Breast epithelium (tissue), 4 donors: ENCODE measurements at regions not wholly inside any gene's neighbourhood (a gene's known extent, or its start where the extent isn't known, plus 50 kb on each side); places are given as distances from the start of the nearest gene placed in this dataset.

Source experiments
- DNase-seq, 2 donors: peaks; one replicate each; pipeline ENCODE4 v3.0.0-alpha.2; 2019; ENCODE audit warnings: low spot score in 2 of 2
- H3K27ac ChIP-seq, 2 donors: fragments of 200-600 bp; sonication (generic) in 1 of 2; one replicate each; pipeline ENCODE4 v1.5.1; 2016 to 2019; ENCODE audit warnings: mild to moderate bottlenecking in 1 of 2
- H3K27me3 ChIP-seq, 2 donors: fragments of 200-600 bp; sonication (generic) in 1 of 2; one replicate each; pipeline versions ENCODE4 v1.5.1 to v1.6.0; 2017 to 2019; ENCODE audit warnings: control low read depth in 1 of 2, mild to moderate bottlenecking in 1 of 2
- H3K36me3 ChIP-seq: fragments of 200-600 bp; one replicate; pipeline ENCODE4 v1.5.1; 2019
- H3K4me1 ChIP-seq, 2 donors: fragments of 200-600 bp; sonication (generic); one replicate each; pipeline ENCODE4 v1.5.1; 2016 to 2019; ENCODE audit warnings: control low read depth in 1 of 2
- H3K4me3 ChIP-seq, 3 donors: fragments of 200-600 bp; sonication (generic); 1 replicate in 2 of 3; 2 replicates in 1 of 3; pipeline ENCODE4 v1.5.1; 2016 to 2019; ENCODE audit warnings: mild to moderate bottlenecking in 3 of 3, moderate library complexity in 2 of 3
- H3K9me3 ChIP-seq, 2 donors: fragments of 200-600 bp; sonication (generic) in 1 of 2; one replicate each; pipeline ENCODE4 v1.5.1; 2016 to 2019; ENCODE audit warnings: control low read depth in 1 of 2
- POLR2A ChIP-seq: fragments of 450-650 bp; IDR thresholded peaks from one replicate; pipeline ENCODE4 v1.6.1; 2016; ENCODE audit warnings: antibody characterized with exemption, mild to moderate bottlenecking, moderate library complexity
- POLR2AphosphoS5 ChIP-seq, 3 donors: sonication (generic); formaldehyde crosslinking; IDR thresholded peaks; one replicate each; pipeline ENCODE4 v1.6.1; 2017; ENCODE audit warnings: antibody characterized with exemption in 3 of 3
- intact Hi-C: fragments of 100-400 bp; cut with DNase I; formaldehyde crosslinking; loops from one replicate; pipeline ENCODE4 v1.15.1; 2023; ENCODE audit warnings: low total_unique reads
- TF ChIP-seq, protein P1 (sequence below), 3 donors: fragments of 450-650 bp; IDR thresholded peaks; one replicate each; pipeline ENCODE4 v1.5.1; 2016 to 2017; ENCODE audit warnings: antibody characterized with exemption in 3 of 3, mild to moderate bottlenecking in 3 of 3, moderate library complexity in 3 of 3

DNA sequence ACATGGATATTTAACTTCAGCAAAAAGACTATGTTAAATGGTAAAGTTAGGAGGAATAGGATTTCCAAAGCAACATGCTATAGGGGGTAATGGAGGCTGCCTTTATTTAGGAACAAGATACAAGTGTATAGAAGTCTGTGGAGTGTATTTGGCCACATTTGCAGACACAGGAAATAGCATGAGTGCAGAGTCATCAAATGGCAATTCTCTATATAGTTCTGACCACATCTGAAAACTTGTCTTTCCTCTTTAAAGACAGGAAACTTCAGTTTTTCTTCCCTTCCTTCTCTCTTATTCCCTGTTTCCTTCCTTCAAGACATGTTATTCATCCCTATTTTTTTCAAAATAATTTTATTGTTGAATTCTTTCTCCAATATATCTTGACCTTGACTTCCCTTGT, 119.3 kb upstream of the PITX2 start:
- DNase-seq = no peak
- H3K4me1 ChIP-seq = no peaks in the 10 kb centered on the region
- no peak overlapping the region for H3K27ac ChIP-seq
- H3K27me3 ChIP-seq = no peaks in the 10 kb centered on the region
- H3K9me3 ChIP-seq = no peaks in the 10 kb centered on the region
- no peak overlapping the region for H3K4me3 ChIP-seq
- intact Hi-C loops = no loop called here
- TF ChIP-seq POLR2AphosphoS5 (IDR thresholded peaks at IDR 0.05) (no peak), POLR2A (no peak)
- TF ChIP-seq, protein P1, sequence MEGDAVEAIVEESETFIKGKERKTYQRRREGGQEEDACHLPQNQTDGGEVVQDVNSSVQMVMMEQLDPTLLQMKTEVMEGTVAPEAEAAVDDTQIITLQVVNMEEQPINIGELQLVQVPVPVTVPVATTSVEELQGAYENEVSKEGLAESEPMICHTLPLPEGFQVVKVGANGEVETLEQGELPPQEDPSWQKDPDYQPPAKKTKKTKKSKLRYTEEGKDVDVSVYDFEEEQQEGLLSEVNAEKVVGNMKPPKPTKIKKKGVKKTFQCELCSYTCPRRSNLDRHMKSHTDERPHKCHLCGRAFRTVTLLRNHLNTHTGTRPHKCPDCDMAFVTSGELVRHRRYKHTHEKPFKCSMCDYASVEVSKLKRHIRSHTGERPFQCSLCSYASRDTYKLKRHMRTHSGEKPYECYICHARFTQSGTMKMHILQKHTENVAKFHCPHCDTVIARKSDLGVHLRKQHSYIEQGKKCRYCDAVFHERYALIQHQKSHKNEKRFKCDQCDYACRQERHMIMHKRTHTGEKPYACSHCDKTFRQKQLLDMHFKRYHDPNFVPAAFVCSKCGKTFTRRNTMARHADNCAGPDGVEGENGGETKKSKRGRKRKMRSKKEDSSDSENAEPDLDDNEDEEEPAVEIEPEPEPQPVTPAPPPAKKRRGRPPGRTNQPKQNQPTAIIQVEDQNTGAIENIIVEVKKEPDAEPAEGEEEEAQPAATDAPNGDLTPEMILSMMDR (IDR thresholded peaks at IDR 0.05) = no peak
- H3K36me3 ChIP-seq = no peaks in the 10 kb centered on the region

DNA sequence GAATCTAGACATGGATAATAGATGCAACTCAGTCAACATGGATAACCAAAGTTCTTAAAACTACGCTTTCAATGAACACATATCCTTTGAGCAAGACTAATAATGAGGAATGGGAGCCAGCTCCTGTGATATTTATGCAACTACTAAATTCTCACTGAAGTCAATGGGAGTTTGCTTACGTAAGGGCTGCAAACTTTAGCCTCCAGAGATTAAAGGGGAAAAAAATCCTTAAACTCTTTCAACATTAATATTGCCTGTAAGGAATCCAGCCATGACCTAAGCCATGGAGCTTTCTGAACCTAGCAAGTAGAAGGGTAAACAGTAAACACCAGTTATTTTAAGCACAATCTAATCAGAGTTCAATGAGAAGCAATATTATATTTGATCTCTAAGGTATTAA, 125.2 kb upstream of the PITX2 start:
- Histone ChIP-seq H3K9me3 (no peaks in the 10 kb centered on the region), H3K36me3 (no peaks in the 10 kb centered on the region), H3K27me3 (no peaks in the 10 kb centered on the region), H3K4me3 (no peak overlapping the region), H3K27ac (no peak overlapping the region), H3K4me1 (no peaks in the 10 kb centered on the region)
- no peak for TF ChIP-seq POLR2AphosphoS5 (IDR thresholded peaks at IDR 0.05)
- TF ChIP-seq, protein P1 (IDR thresholded peaks at IDR 0.05) = no peak
- no peak for TF ChIP-seq POLR2A
- DNase-seq = no peak
- intact Hi-C loops = no loop called here

DNA sequence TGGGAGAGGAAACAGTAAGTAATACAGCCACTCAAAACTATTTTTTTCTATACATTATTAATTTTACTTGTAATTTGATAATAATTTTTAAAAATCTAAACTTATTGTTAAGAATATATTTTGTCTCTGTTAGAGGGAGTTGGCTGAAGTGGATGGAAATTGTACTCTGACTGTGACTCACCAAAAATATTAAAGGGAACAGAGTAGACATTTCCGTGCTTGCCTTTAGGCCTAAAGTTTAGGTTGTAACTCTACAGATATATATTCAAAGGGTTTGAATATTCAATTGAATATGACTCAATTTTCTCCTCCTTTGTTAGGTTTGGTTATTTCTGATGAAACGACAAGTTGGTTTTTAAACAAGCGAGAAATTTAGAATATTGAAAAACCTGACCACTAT, 128.3 kb upstream of the PITX2 start:
- H3K4me3 ChIP-seq = no peak overlapping the region
- intact Hi-C loops = no loop called here
- H3K27me3 ChIP-seq = no peaks in the 10 kb centered on the region
- no peaks in the 10 kb centered on the region for H3K9me3 ChIP-seq
- H3K27ac ChIP-seq = no peak overlapping the region
- DNase-seq = no peak
- TF ChIP-seq POLR2A = no peak
- no peak for TF ChIP-seq POLR2AphosphoS5 (IDR thresholded peaks at IDR 0.05)
- TF ChIP-seq, protein P1 (IDR thresholded peaks at IDR 0.05) = no peak
- H3K36me3 ChIP-seq = no peaks in the 10 kb centered on the region
- H3K4me1 ChIP-seq = no peaks in the 10 kb centered on the region

DNA sequence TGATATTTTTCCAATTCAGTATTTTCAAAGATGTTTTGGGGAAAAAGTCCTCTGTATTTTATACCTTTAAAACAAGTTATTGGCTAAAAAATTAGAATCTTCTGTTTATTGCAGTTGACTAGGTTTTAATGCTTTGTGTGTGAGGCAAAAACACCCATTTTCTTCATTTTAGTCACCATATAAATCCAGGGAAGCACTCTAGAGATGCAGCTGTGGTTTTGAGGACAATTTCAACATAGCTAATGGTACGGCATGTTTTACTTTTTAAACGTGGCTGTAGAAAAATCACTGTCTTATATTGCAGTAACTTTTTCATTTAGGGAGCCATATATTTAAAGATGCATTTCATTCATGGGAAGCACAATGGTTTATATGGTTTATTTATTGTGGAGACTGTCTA, 129.1 kb upstream of the PITX2 start:
- Histone ChIP-seq H3K27ac (no peak overlapping the region), H3K27me3 (no peaks in the 10 kb centered on the region), H3K9me3 (no peaks in the 10 kb centered on the region), H3K36me3 (no peaks in the 10 kb centered on the region), H3K4me1 (no peaks in the 10 kb centered on the region), H3K4me3 (no peak overlapping the region)
- DNase-seq = no peak
- TF ChIP-seq POLR2AphosphoS5 (IDR thresholded peaks at IDR 0.05) (no peak), POLR2A (no peak)
- TF ChIP-seq, protein P1 (IDR thresholded peaks at IDR 0.05) = no peak
- intact Hi-C loops = no loop called here

DNA sequence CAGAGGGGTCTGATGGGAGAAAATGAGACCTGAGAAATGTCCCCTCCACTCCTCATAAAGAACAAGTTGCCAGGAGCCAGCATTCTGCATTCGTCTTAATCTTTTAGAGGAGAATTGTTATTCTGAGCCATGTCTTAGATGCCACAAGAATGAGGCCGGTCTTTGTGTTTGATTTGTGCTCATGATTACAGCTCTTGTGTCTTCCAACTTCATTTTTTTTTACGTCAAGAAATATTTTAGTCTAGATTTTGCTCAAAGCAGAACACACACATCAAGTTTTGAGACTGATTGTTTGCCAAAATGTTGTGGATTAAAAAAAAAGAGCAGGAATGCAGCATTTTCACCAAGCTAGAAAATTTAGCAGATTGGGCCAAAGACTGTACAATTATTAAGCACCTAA, 130.6 kb upstream of the PITX2 start:
- Histone ChIP-seq H3K9me3 (no peaks in the 10 kb centered on the region), H3K27ac (no peak overlapping the region), H3K4me1 (no peaks in the 10 kb centered on the region), H3K4me3 (no peak overlapping the region), H3K36me3 (no peaks in the 10 kb centered on the region), H3K27me3 (no peaks in the 10 kb centered on the region)
- TF ChIP-seq POLR2AphosphoS5 (IDR thresholded peaks at IDR 0.05) (no peak), POLR2A (no peak)
- TF ChIP-seq, protein P1 (IDR thresholded peaks at IDR 0.05) = no peak
- no peak for DNase-seq
- intact Hi-C loops = no loop called here
